ENCODE measurements at regions not wholly inside any gene's neighbourhood (a gene's known extent, or its start where the extent isn't known, plus 50 kb on each side); places are given as distances from the start of the nearest gene placed in this dataset.
"Not testable (repeated sequence)": the region's sequence is repeated elsewhere in the genome, so short reads cannot be mapped to it uniquely, and the experiment has no call there.

GRCh38 chr5:167412556-167412955, 878.9 kb upstream of the WWC1 start:
- 52 to 71% methylated on average over 1 of the region's 1 CpG for WGBS, 2 donors
- Histone ChIP-seq H3K27ac (ENCODE audit: low read depth in 2 of 2, low read length in 1 of 2) (no peak overlapping the region), H3K4me3 (ENCODE audit: low read depth in 1 of 2, low read length in 2 of 2) (no peak overlapping the region), H3K36me3 (ENCODE audit: control insufficient read depth in 2 of 2, insufficient read depth in 2 of 2, low read length in 1 of 2) (no peaks in the 10 kb centered on the region), H3K9me3 (ENCODE audit: control insufficient read depth in 2 of 2, insufficient read depth in 1 of 2, low read depth in 1 of 2, low read length in 1 of 2) (no peaks in the 10 kb centered on the region), H3K4me1 (ENCODE audit: control insufficient read depth in 2 of 2, insufficient read depth in 2 of 2, low read length in 1 of 2) (no peaks in the 10 kb centered on the region), H3K27me3 (ENCODE audit: control insufficient read depth in 1 of 2, insufficient read depth in 2 of 2, low read length in 2 of 2) (no peaks in the 10 kb centered on the region)

DNA sequence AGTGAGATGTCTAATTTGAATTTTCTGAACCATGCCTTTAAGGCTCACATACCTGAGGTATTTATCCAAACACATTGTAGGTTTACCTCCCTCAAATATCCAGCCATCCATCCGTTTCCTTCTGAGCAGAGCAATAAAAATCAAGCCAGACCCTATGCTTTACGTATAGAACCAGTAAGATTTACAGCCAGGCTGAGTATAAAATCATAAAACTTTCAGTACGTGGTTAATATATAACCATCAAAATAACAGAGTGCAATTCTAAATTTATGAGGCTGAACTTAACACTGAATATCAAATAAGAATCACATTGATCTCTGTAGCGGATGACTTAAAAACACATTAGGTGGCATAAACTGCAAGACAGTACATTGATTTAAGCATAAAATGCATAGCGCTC, 877.9 kb upstream of the WWC1 start:
- Histone ChIP-seq H3K27me3 (ENCODE audit: control insufficient read depth in 1 of 2, insufficient read depth in 2 of 2, low read length in 2 of 2) (no peaks in the 10 kb centered on the region), H3K27ac (ENCODE audit: low read depth in 2 of 2, low read length in 1 of 2) (no peak overlapping the region), H3K4me3 (ENCODE audit: low read depth in 1 of 2, low read length in 2 of 2) (no peak overlapping the region), H3K36me3 (ENCODE audit: control insufficient read depth in 2 of 2, insufficient read depth in 2 of 2, low read length in 1 of 2) (no peaks in the 10 kb centered on the region), H3K4me1 (ENCODE audit: control insufficient read depth in 2 of 2, insufficient read depth in 2 of 2, low read length in 1 of 2) (no peaks in the 10 kb centered on the region), H3K9me3 (ENCODE audit: control insufficient read depth in 2 of 2, insufficient read depth in 1 of 2, low read depth in 1 of 2, low read length in 1 of 2) (no peaks in the 10 kb centered on the region)
- WGBS, 2 donors = 83 to 84% methylated on average over 5 of the region's 5 CpGs

- H3K27me3 ChIP-seq (ENCODE audit: control insufficient read depth in 1 of 2, insufficient read depth in 2 of 2, low read length in 2 of 2) = no peaks in the 10 kb centered on the region
- H3K36me3 ChIP-seq (ENCODE audit: control insufficient read depth in 2 of 2, insufficient read depth in 2 of 2, low read length in 1 of 2) = no peaks in the 10 kb centered on the region
- no peak overlapping the region for H3K27ac ChIP-seq (ENCODE audit: low read depth in 2 of 2, low read length in 1 of 2)
- H3K4me3 ChIP-seq (ENCODE audit: low read depth in 1 of 2, low read length in 2 of 2) = no peak overlapping the region
- no peaks in the 10 kb centered on the region for H3K4me1 ChIP-seq (ENCODE audit: control insufficient read depth in 2 of 2, insufficient read depth in 2 of 2, low read length in 1 of 2)
- H3K9me3 ChIP-seq (ENCODE audit: control insufficient read depth in 2 of 2, insufficient read depth in 1 of 2, low read depth in 1 of 2, low read length in 1 of 2) = no peaks in the 10 kb centered on the region
- 65 to 78% methylated on average over 4 of the region's 4 CpGs for WGBS, 2 donors
These were observed 876.8 kb upstream of the WWC1 start for GRCh38 chr5:167414611-167415010.

GRCh38 chr5:167415779-167416746, 875.4 kb upstream of the WWC1 start:
- no peaks in the 10 kb centered on the region for H3K4me1 ChIP-seq (ENCODE audit: control insufficient read depth in 2 of 2, insufficient read depth in 2 of 2, low read length in 1 of 2)
- WGBS, 2 donors = 46% methylated on average over 10 of the region's 10 CpGs
- no peaks in the 10 kb centered on the region for H3K36me3 ChIP-seq (ENCODE audit: control insufficient read depth in 2 of 2, insufficient read depth in 2 of 2, low read length in 1 of 2)
- H3K9me3 ChIP-seq (ENCODE audit: control insufficient read depth in 2 of 2, insufficient read depth in 1 of 2, low read depth in 1 of 2, low read length in 1 of 2) = no peaks in the 10 kb centered on the region
- H3K27me3 ChIP-seq (ENCODE audit: control insufficient read depth in 1 of 2, insufficient read depth in 2 of 2, low read length in 2 of 2) = no peaks in the 10 kb centered on the region
- H3K4me3 ChIP-seq (ENCODE audit: low read depth in 1 of 2, low read length in 2 of 2) = no peak overlapping the region
- H3K27ac ChIP-seq (ENCODE audit: low read depth in 2 of 2, low read length in 1 of 2) = no peak overlapping the region

- Histone ChIP-seq H3K27ac (ENCODE audit: low read depth in 2 of 2, low read length in 1 of 2) (no peak overlapping the region), H3K9me3 (ENCODE audit: control insufficient read depth in 2 of 2, insufficient read depth in 1 of 2, low read depth in 1 of 2, low read length in 1 of 2) (no peaks in the 10 kb centered on the region), H3K4me1 (ENCODE audit: control insufficient read depth in 2 of 2, insufficient read depth in 2 of 2, low read length in 1 of 2) (no peaks in the 10 kb centered on the region), H3K4me3 (ENCODE audit: low read depth in 1 of 2, low read length in 2 of 2) (no peak overlapping the region), H3K27me3 (ENCODE audit: control insufficient read depth in 1 of 2, insufficient read depth in 2 of 2, low read length in 2 of 2) (no peaks in the 10 kb centered on the region), H3K36me3 (ENCODE audit: control insufficient read depth in 2 of 2, insufficient read depth in 2 of 2, low read length in 1 of 2) (no peaks in the 10 kb centered on the region)
- 82 to 83% methylated on average over 4 of the region's 4 CpGs for WGBS, 2 donors
These were observed 873.8 kb upstream of the WWC1 start for GRCh38 chr5:167417662-167418061.

GRCh38 chr5:167425161-167425560, 866.3 kb upstream of the WWC1 start:
- Histone ChIP-seq H3K27me3 (ENCODE audit: control insufficient read depth in 1 of 2, insufficient read depth in 2 of 2, low read length in 2 of 2) (no peaks in the 10 kb centered on the region), H3K9me3 (ENCODE audit: control insufficient read depth in 2 of 2, insufficient read depth in 1 of 2, low read depth in 1 of 2, low read length in 1 of 2) (no peaks in the 10 kb centered on the region), H3K4me1 (ENCODE audit: control insufficient read depth in 2 of 2, insufficient read depth in 2 of 2, low read length in 1 of 2) (no peaks in the 10 kb centered on the region), H3K36me3 (ENCODE audit: control insufficient read depth in 2 of 2, insufficient read depth in 2 of 2, low read length in 1 of 2) (no peaks in the 10 kb centered on the region), H3K27ac (ENCODE audit: low read depth in 2 of 2, low read length in 1 of 2) (no peak overlapping the region), H3K4me3 (ENCODE audit: low read depth in 1 of 2, low read length in 2 of 2) (no peak overlapping the region)
- 42 to 50% methylated on average over 3 of the region's 3 CpGs for WGBS, 2 donors

- Histone ChIP-seq H3K27me3 (ENCODE audit: control insufficient read depth in 1 of 2, insufficient read depth in 2 of 2, low read length in 2 of 2) (no peaks in the 10 kb centered on the region), H3K9me3 (ENCODE audit: control insufficient read depth in 2 of 2, insufficient read depth in 1 of 2, low read depth in 1 of 2, low read length in 1 of 2) (no peaks in the 10 kb centered on the region), H3K27ac (ENCODE audit: low read depth in 2 of 2, low read length in 1 of 2) (no peak overlapping the region), H3K4me1 (ENCODE audit: control insufficient read depth in 2 of 2, insufficient read depth in 2 of 2, low read length in 1 of 2) (no peaks in the 10 kb centered on the region), H3K4me3 (ENCODE audit: low read depth in 1 of 2, low read length in 2 of 2) (no peak overlapping the region), H3K36me3 (ENCODE audit: control insufficient read depth in 2 of 2, insufficient read depth in 2 of 2, low read length in 1 of 2) (no peaks in the 10 kb centered on the region)
- WGBS, 2 donors = 48 to 56% methylated on average over 3 of the region's 3 CpGs
These were observed 864.9 kb upstream of the WWC1 start for GRCh38 chr5:167426501-167426900.

DNA sequence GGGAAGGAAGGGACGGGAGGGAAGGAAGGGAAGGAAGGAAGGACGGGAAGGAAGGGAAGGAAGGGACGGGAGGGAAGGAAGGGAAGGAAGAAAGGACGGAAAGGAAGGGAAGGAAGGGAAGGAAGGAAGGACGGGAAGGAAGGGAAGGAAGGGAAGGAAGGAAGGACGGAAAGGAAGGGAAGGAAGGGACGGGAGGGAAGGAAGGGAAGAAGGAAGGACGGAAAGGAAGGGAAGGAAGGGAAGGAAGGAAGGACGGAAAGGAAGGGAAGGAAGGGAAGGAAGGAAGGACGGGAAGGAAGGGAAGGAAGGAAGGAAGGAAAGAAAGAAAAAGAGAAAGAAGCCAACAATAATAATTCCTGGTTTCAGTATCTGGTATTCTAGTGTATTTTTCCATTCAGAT, 863.8 kb upstream of the WWC1 start:
- H3K27ac ChIP-seq (ENCODE audit: low read depth in 2 of 2, low read length in 1 of 2); H3K36me3 ChIP-seq (ENCODE audit: control insufficient read depth in 2 of 2, insufficient read depth in 2 of 2, low read length in 1 of 2); H3K27me3 ChIP-seq (ENCODE audit: control insufficient read depth in 1 of 2, insufficient read depth in 2 of 2, low read length in 2 of 2); H3K4me1 ChIP-seq (ENCODE audit: control insufficient read depth in 2 of 2, insufficient read depth in 2 of 2, low read length in 1 of 2); H3K4me3 ChIP-seq (ENCODE audit: low read depth in 1 of 2, low read length in 2 of 2); H3K9me3 ChIP-seq (ENCODE audit: control insufficient read depth in 2 of 2, insufficient read depth in 1 of 2, low read depth in 1 of 2, low read length in 1 of 2): not testable (repeated sequence)
- 92 to 94% methylated on average over 10 of the region's 10 CpGs for WGBS, 2 donors

GRCh38 chr5:167440846-167441245, 850.6 kb upstream of the WWC1 start:
- 45 to 46% methylated on average over 3 of the region's 3 CpGs for WGBS, 2 donors
- H3K27ac ChIP-seq (ENCODE audit: low read depth in 2 of 2, low read length in 1 of 2) = no peak overlapping the region
- H3K9me3 ChIP-seq (ENCODE audit: control insufficient read depth in 2 of 2, insufficient read depth in 1 of 2, low read depth in 1 of 2, low read length in 1 of 2) = peaks cover 0 to 4% of the 10 kb centered on the region in 2 donors
- no peaks in the 10 kb centered on the region for H3K4me1 ChIP-seq (ENCODE audit: control insufficient read depth in 2 of 2, insufficient read depth in 2 of 2, low read length in 1 of 2)
- H3K36me3 ChIP-seq (ENCODE audit: control insufficient read depth in 2 of 2, insufficient read depth in 2 of 2, low read length in 1 of 2) = no peaks in the 10 kb centered on the region
- no peak overlapping the region for H3K4me3 ChIP-seq (ENCODE audit: low read depth in 1 of 2, low read length in 2 of 2)
- H3K27me3 ChIP-seq (ENCODE audit: control insufficient read depth in 1 of 2, insufficient read depth in 2 of 2, low read length in 2 of 2) = no peaks in the 10 kb centered on the region

DNA sequence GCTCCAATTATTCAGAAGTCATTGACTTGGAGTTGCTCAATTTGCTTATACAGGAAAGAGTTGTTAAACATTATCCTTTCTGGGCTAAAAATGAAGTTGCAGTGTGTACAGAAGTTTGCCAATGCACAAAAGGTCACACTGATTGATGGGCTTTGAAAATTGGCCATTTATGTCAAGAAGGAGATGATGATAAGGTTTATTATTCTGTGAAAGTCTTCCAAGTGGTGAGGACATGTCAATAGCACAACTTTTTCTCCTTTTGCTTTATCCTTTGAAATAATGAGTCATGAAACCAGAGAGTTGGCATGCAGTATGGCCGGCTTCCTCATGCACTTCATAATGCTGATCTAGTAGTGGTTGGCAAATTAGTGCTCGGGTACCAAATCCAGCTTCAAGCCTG, 848.5 kb upstream of the WWC1 start:
- no peaks in the 10 kb centered on the region for H3K36me3 ChIP-seq (ENCODE audit: control insufficient read depth in 2 of 2, insufficient read depth in 2 of 2, low read length in 1 of 2)
- no peak overlapping the region for H3K4me3 ChIP-seq (ENCODE audit: low read depth in 1 of 2, low read length in 2 of 2)
- no peaks in the 10 kb centered on the region for H3K4me1 ChIP-seq (ENCODE audit: control insufficient read depth in 2 of 2, insufficient read depth in 2 of 2, low read length in 1 of 2)
- 51 to 56% methylated on average over 2 of the region's 2 CpGs for WGBS, 2 donors
- H3K9me3 ChIP-seq (ENCODE audit: control insufficient read depth in 2 of 2, insufficient read depth in 1 of 2, low read depth in 1 of 2, low read length in 1 of 2) = no peaks in the 10 kb centered on the region
- H3K27ac ChIP-seq (ENCODE audit: low read depth in 2 of 2, low read length in 1 of 2) = no peak overlapping the region
- H3K27me3 ChIP-seq (ENCODE audit: control insufficient read depth in 1 of 2, insufficient read depth in 2 of 2, low read length in 2 of 2) = no peaks in the 10 kb centered on the region
